Muscle of back (tissue), 3 donors: ENCODE measurements at regions not wholly inside any gene's neighbourhood (a gene's known extent, or its start where the extent isn't known, plus 50 kb on each side); places are given as distances from the start of the nearest gene placed in this dataset.
A peak's percentile ranks its signal among the peaks of the same experiment; 100 is the strongest.
"Not testable (repeated sequence)": the region's sequence is repeated elsewhere in the genome, so short reads cannot be mapped to it uniquely, and the experiment has no call there.

Experiments used
- DNase-seq, 3 donors: peaks; one replicate each; pipeline versions ENCODE4 v3.0.0 to v3.0.0-alpha.2; 2013

GRCh38 chr7:94314413-94315410, 80.0 kb upstream of the COL1A2 start:
- no peak for DNase-seq

- not testable (repeated sequence) for DNase-seq
Observed at GRCh38 chr7:94321138-94321537, 73.6 kb upstream of the COL1A2 start.

- peak in 2 of 3 donors; percentile 70 to 83 for DNase-seq
Observed at GRCh38 chr7:94323844-94324243, 70.9 kb upstream of the COL1A2 start.

- peak; percentile 70 to 87 (median 71) for DNase-seq
Observed at GRCh38 chr7:94324380-94325121, 70.1 kb upstream of the COL1A2 start.

GRCh38 chr7:94325122-94325475, 69.6 kb upstream of the COL1A2 start:
- DNase-seq: no peak

GRCh38 chr7:94330269-94331020, 64.2 kb upstream of the COL1A2 start:
- peak in 2 of 3 donors; percentile 30 to 71 for DNase-seq

GRCh38 chr7:94332571-94332970, 62.1 kb upstream of the COL1A2 start:
- no peak for DNase-seq

- DNase-seq: no peak
Observed at GRCh38 chr7:94333810-94334209, 60.9 kb upstream of the COL1A2 start.

- DNase-seq: no peak
Observed at GRCh38 chr7:94335586-94335985, 59.1 kb upstream of the COL1A2 start.

- DNase-seq: no peak
Observed at GRCh38 chr7:94336009-94336408, 58.7 kb upstream of the COL1A2 start.

GRCh38 chr7:94338921-94339371, 55.7 kb upstream of the COL1A2 start:
- peak in 1 of 3 donors; percentile 45 for DNase-seq

GRCh38 chr7:94344826-94345225, 49.9 kb upstream of the COL1A2 start:
- DNase-seq: peak in 1 of 3 donors; percentile 66
